Omental fat pad (tissue), 3 donors: ENCODE measurements at regions not wholly inside any gene's neighbourhood (a gene's known extent, or its start where the extent isn't known, plus 50 kb on each side); places are given as distances from the start of the nearest gene placed in this dataset.

Experiments
- ATAC-seq: fragments of 150-250 bp; one replicate; pipeline ENCODE4 v1.9.1; 2016; ENCODE audit warnings: mild to moderate bottlenecking, moderate library complexity; ENCODE audit not compliant: low FRiP score
- DNase-seq: peaks from one replicate; pipeline ENCODE4 v3.0.0-alpha.2; 2019; ENCODE audit warnings: low spot score
- CTCF ChIP-seq, 3 donors: fragments of 450-650 bp; IDR thresholded peaks; one replicate each; pipeline ENCODE4 v1.5.1; 2016 to 2017; ENCODE audit warnings: antibody characterized with exemption in 3 of 3, mild to moderate bottlenecking in 3 of 3, moderate library complexity in 2 of 3

GRCh38 chr7:41910940-41911600 lies 208.2 kb upstream of the INHBA start:
- DNase-seq (no peak), ATAC-seq (no peak)
- TF ChIP-seq CTCF (IDR thresholded peaks at IDR 0.05), result no peak

GRCh38 chr7:41907444-41907843 lies 204.6 kb upstream of the INHBA start:
- ATAC-seq (no peak), DNase-seq (no peak)
- no peak for TF ChIP-seq CTCF (IDR thresholded peaks at IDR 0.05)

- no peak for TF ChIP-seq CTCF (IDR thresholded peaks at IDR 0.05)
- ATAC-seq (no peak), DNase-seq (no peak)
These were observed 197.6 kb upstream of the INHBA start for GRCh38 chr7:41900532-41900931.

GRCh38 chr7:41899823-41900433 lies 197.0 kb upstream of the INHBA start:
- ATAC-seq (no peak), DNase-seq (no peak)
- no peak for TF ChIP-seq CTCF (IDR thresholded peaks at IDR 0.05)

GRCh38 chr7:41893656-41894055 lies 190.8 kb upstream of the INHBA start:
- no peak for DNase-seq
- ATAC-seq, result no peak
- TF ChIP-seq CTCF (IDR thresholded peaks at IDR 0.05), result no peak

GRCh38 chr7:41892356-41893100 lies 189.6 kb upstream of the INHBA start:
- no peak for ATAC-seq
- DNase-seq, result no peak
- no peak for TF ChIP-seq CTCF (IDR thresholded peaks at IDR 0.05)
